ENCODE measurements at regions not wholly inside any gene's neighbourhood (a gene's known extent, or its start where the extent isn't known, plus 50 kb on each side); places are given as distances from the start of the nearest gene placed in this dataset.

GRCh38 chr4:155107059-155107458 lies 101.4 kb upstream of the NPY2R start:
- Histone ChIP-seq H3K36me3 (ENCODE audit: insufficient read depth, low read length) (no peaks in the 10 kb centered on the region), H3F3A (ENCODE audit: insufficient read depth, low read length, poor library complexity, severe bottlenecking) (no peaks in the 10 kb centered on the region), H3K4me3 (ENCODE audit: low read length) (no peak overlapping the region), H2AFZ (ENCODE audit: low read depth, low read length) (no peak overlapping the region), H3K9me3 (ENCODE audit: low read length) (no peaks in the 10 kb centered on the region), H3K27ac (ENCODE audit: low read length) (no peak overlapping the region), H3K79me2 (replicated peaks; ENCODE audit: insufficient read depth, low read length) (no peaks in the 10 kb centered on the region), H3K9ac (ENCODE audit: low read length) (no peak overlapping the region), H4K20me1 (ENCODE audit: insufficient read depth) (no peaks in the 10 kb centered on the region), H3K4me2 (ENCODE audit: low read length) (no peak overlapping the region), H3K27me3 (ENCODE audit: insufficient read depth, low read depth, low read length) (no peaks in the 10 kb centered on the region), H3K9me2 (ENCODE audit: insufficient read depth, low read length) (no peaks in the 10 kb centered on the region)
- TF ChIP-seq RAD21 (conservative IDR thresholded peaks at IDR 0.05) (no peak), CTCF (IDR thresholded peaks at IDR 0.05; ENCODE audit: poor library complexity, severe bottlenecking) (no peak), POLR2AphosphoS5 (IDR thresholded peaks at IDR 0.05) (no peak), EP300 (conservative IDR thresholded peaks at IDR 0.05; ENCODE audit: poor library complexity, severe bottlenecking) (no peak), MXI1 (conservative IDR thresholded peaks at IDR 0.05; ENCODE audit: poor library complexity, severe bottlenecking) (no peak), TAF1 (IDR thresholded peaks at IDR 0.05; ENCODE audit: low read depth) (no peak), REST (IDR thresholded peaks at IDR 0.05; ENCODE audit: borderline replicate concordance) (no peak), SMC3 (conservative IDR thresholded peaks at IDR 0.05; ENCODE audit: poor library complexity) (no peak), EZH2 (IDR thresholded peaks at IDR 0.05; ENCODE audit: borderline replicate concordance, insufficient read depth, low read length, poor library complexity, severe bottlenecking) (no peak)

GRCh38 chr4:155114790-155115189 lies 93.6 kb upstream of the NPY2R start:
- no peaks in the 10 kb centered on the region for H3K79me2 ChIP-seq (replicated peaks; ENCODE audit: insufficient read depth, low read length)
- no peak overlapping the region for H3K27ac ChIP-seq (ENCODE audit: low read length)
- no peak overlapping the region for H3K9ac ChIP-seq (ENCODE audit: low read length)
- no peak overlapping the region for H3K4me3 ChIP-seq (ENCODE audit: low read length)
- no peaks in the 10 kb centered on the region for H3K27me3 ChIP-seq (ENCODE audit: insufficient read depth, low read depth, low read length)
- no peaks in the 10 kb centered on the region for H3K9me3 ChIP-seq (ENCODE audit: low read length)
- no peaks in the 10 kb centered on the region for H4K20me1 ChIP-seq (ENCODE audit: insufficient read depth)
- TF ChIP-seq EZH2 (IDR thresholded peaks at IDR 0.05; ENCODE audit: borderline replicate concordance, insufficient read depth, low read length, poor library complexity, severe bottlenecking): no peak
- no peak for TF ChIP-seq TAF1 (IDR thresholded peaks at IDR 0.05; ENCODE audit: low read depth)
- TF ChIP-seq SMC3 (conservative IDR thresholded peaks at IDR 0.05; ENCODE audit: poor library complexity): no peak
- no peak for TF ChIP-seq MXI1 (conservative IDR thresholded peaks at IDR 0.05; ENCODE audit: poor library complexity, severe bottlenecking)
- TF ChIP-seq RAD21 (conservative IDR thresholded peaks at IDR 0.05): no peak
- no peak for TF ChIP-seq CTCF (IDR thresholded peaks at IDR 0.05; ENCODE audit: poor library complexity, severe bottlenecking)
- TF ChIP-seq EP300 (conservative IDR thresholded peaks at IDR 0.05; ENCODE audit: poor library complexity, severe bottlenecking): no peak
- H3F3A ChIP-seq (ENCODE audit: insufficient read depth, low read length, poor library complexity, severe bottlenecking): no peaks in the 10 kb centered on the region
- H2AFZ ChIP-seq (ENCODE audit: low read depth, low read length): no peak overlapping the region
- no peak overlapping the region for H3K4me2 ChIP-seq (ENCODE audit: low read length)
- H3K9me2 ChIP-seq (ENCODE audit: insufficient read depth, low read length): no peaks in the 10 kb centered on the region
- H3K36me3 ChIP-seq (ENCODE audit: insufficient read depth, low read length): no peaks in the 10 kb centered on the region
